Stimulated activated naive CD8-positive, alpha-beta T cell treated with anti-CD3 and anti-CD28 coated beads, Interleukin-15, amount 100 ng/mL, for 72 hours (primary cell): ENCODE measurements at regions not wholly inside any gene's neighbourhood (a gene's known extent, or its start where the extent isn't known, plus 50 kb on each side); places are given as distances from the start of the nearest gene placed in this dataset.

Experiments
- ATAC-seq: fragments of 150-1000 bp; cut with Tn5 transposase; 2 replicates; pipeline ENCODE4 v1.10.0; 2021; ENCODE audit warnings: mild to moderate bottlenecking, moderate library complexity
- DNase-seq, 2 donors: peaks; one replicate each; pipeline ENCODE4 v3.0.0; 2021 to 2022
- H3K27ac Mint-ChIP-seq, 2 donors: one replicate each; pipeline ENCODE4 v1.8.0; 2022; ENCODE audit warnings: mild to moderate bottlenecking in 2 of 2, mixed read lengths in 2 of 2, moderate library complexity in 2 of 2
- H3K27me3 Mint-ChIP-seq: one replicate; pipeline ENCODE4 v1.8.0; 2022; ENCODE audit warnings: mixed read lengths
- H3K4me1 Mint-ChIP-seq: one replicate; pipeline ENCODE4 v1.8.0; 2022; ENCODE audit warnings: mild to moderate bottlenecking, mixed read lengths
- H3K4me3 Mint-ChIP-seq, 2 donors: one replicate each; pipeline ENCODE4 v1.8.0; 2022; ENCODE audit warnings: mild to moderate bottlenecking in 2 of 2, mixed read lengths in 2 of 2, moderate library complexity in 1 of 2
- H3K9me3 Mint-ChIP-seq, 2 donors: one replicate each; pipeline ENCODE4 v1.8.0; 2022; ENCODE audit warnings: mixed read lengths in 2 of 2

- DNase-seq (peak; percentile 34 to 40), ATAC-seq (peak; percentile 62)
- Mint-ChIP-seq H3K27ac (no peak overlapping the region), H3K4me1 (no peaks in the 10 kb centered on the region), H3K9me3 (no peaks in the 10 kb centered on the region), H3K4me3 (no peak overlapping the region), H3K27me3 (peaks cover 25% of the 10 kb centered on the region)
Observed at GRCh38 chr1:209435654-209436566, 147.6 kb upstream of the CAMK1G start.

GRCh38 chr1:209439828-209440227 is 143.7 kb upstream of the CAMK1G start:
- ATAC-seq: no peak
- DNase-seq: no peak
- Mint-ChIP-seq H3K4me3 (no peak overlapping the region), H3K27ac (no peak overlapping the region), H3K27me3 (peaks cover 15% of the 10 kb centered on the region), H3K9me3 (no peaks in the 10 kb centered on the region), H3K4me1 (no peaks in the 10 kb centered on the region)

- no peak for DNase-seq
- Mint-ChIP-seq H3K27ac (no peak overlapping the region), H3K9me3 (no peaks in the 10 kb centered on the region), H3K4me3 (no peak overlapping the region), H3K4me1 (no peaks in the 10 kb centered on the region), H3K27me3 (peaks cover 7% of the 10 kb centered on the region)
- ATAC-seq: no peak
Observed at GRCh38 chr1:209443361-209443931, 140.1 kb upstream of the CAMK1G start.

GRCh38 chr1:209443975-209444651 is 139.4 kb upstream of the CAMK1G start:
- no peak overlapping the region for H3K4me3 Mint-ChIP-seq
- ATAC-seq (no peak), DNase-seq (no peak)
- H3K9me3 Mint-ChIP-seq: no peaks in the 10 kb centered on the region
- H3K27me3 Mint-ChIP-seq: peaks cover 7% of the 10 kb centered on the region
- H3K27ac Mint-ChIP-seq: no peak overlapping the region
- H3K4me1 Mint-ChIP-seq: no peaks in the 10 kb centered on the region

- Mint-ChIP-seq H3K4me3 (no peak overlapping the region), H3K4me1 (no peaks in the 10 kb centered on the region), H3K9me3 (no peaks in the 10 kb centered on the region), H3K27me3 (peaks cover 7% of the 10 kb centered on the region), H3K27ac (no peak overlapping the region)
- DNase-seq: no peak
- no peak for ATAC-seq
Observed at GRCh38 chr1:209444961-209445360, 138.6 kb upstream of the CAMK1G start.

- Mint-ChIP-seq H3K4me3 (no peak overlapping the region), H3K9me3 (no peaks in the 10 kb centered on the region), H3K27me3 (peaks cover 7% of the 10 kb centered on the region), H3K27ac (no peak overlapping the region), H3K4me1 (no peaks in the 10 kb centered on the region)
- DNase-seq (no peak), ATAC-seq (no peak)
Observed at GRCh38 chr1:209445576-209445975, 137.9 kb upstream of the CAMK1G start.

GRCh38 chr1:209446356-209446755 is 137.2 kb upstream of the CAMK1G start:
- H3K27ac Mint-ChIP-seq: no peak overlapping the region
- no peaks in the 10 kb centered on the region for H3K4me1 Mint-ChIP-seq
- H3K27me3 Mint-ChIP-seq: peaks cover 7% of the 10 kb centered on the region
- no peaks in the 10 kb centered on the region for H3K9me3 Mint-ChIP-seq
- ATAC-seq (no peak), DNase-seq (no peak)
- no peak overlapping the region for H3K4me3 Mint-ChIP-seq

GRCh38 chr1:209454340-209454994 is 129.0 kb upstream of the CAMK1G start:
- ATAC-seq: no peak
- Mint-ChIP-seq H3K4me1 (no peaks in the 10 kb centered on the region), H3K9me3 (no peaks in the 10 kb centered on the region), H3K4me3 (no peak overlapping the region), H3K27ac (no peak overlapping the region), H3K27me3 (peaks cover 20% of the 10 kb centered on the region)
- no peak for DNase-seq

- peaks cover 20% of the 10 kb centered on the region for H3K27me3 Mint-ChIP-seq
- no peak for DNase-seq
Observed at GRCh38 chr1:209455145-209455544, 128.4 kb upstream of the CAMK1G start.

GRCh38 chr1:209455661-209456358 is 127.7 kb upstream of the CAMK1G start:
- no peak for ATAC-seq
- Mint-ChIP-seq H3K4me1 (no peaks in the 10 kb centered on the region), H3K27ac (no peak overlapping the region), H3K27me3 (peaks cover 20% of the 10 kb centered on the region), H3K9me3 (no peaks in the 10 kb centered on the region), H3K4me3 (no peak overlapping the region)
- DNase-seq: no peak

More at GRCh38 chr1:209455145-209455544, 128.4 kb upstream of the CAMK1G start:
- H3K9me3 Mint-ChIP-seq: no peaks in the 10 kb centered on the region
- no peak overlapping the region for H3K27ac Mint-ChIP-seq
- H3K4me3 Mint-ChIP-seq: no peak overlapping the region
- no peaks in the 10 kb centered on the region for H3K4me1 Mint-ChIP-seq
- no peak for ATAC-seq

GRCh38 chr1:209456878-209457277 is 126.6 kb upstream of the CAMK1G start:
- H3K4me3 Mint-ChIP-seq: no peak overlapping the region
- H3K9me3 Mint-ChIP-seq: peaks cover 0 to 6% of the 10 kb centered on the region in 2 donors
- ATAC-seq: no peak
- DNase-seq: no peak
- no peak overlapping the region for H3K27ac Mint-ChIP-seq
- peaks cover 20% of the 10 kb centered on the region for H3K27me3 Mint-ChIP-seq
- no peaks in the 10 kb centered on the region for H3K4me1 Mint-ChIP-seq

GRCh38 chr1:209457401-209458125 is 126.0 kb upstream of the CAMK1G start:
- no peak for ATAC-seq

GRCh38 chr1:209458921-209459320 is 124.6 kb upstream of the CAMK1G start:
- H3K27ac Mint-ChIP-seq: no peak overlapping the region
- H3K27me3 Mint-ChIP-seq: peaks cover 15% of the 10 kb centered on the region
- peaks cover 0 to 6% of the 10 kb centered on the region in 2 donors for H3K9me3 Mint-ChIP-seq
- no peak for ATAC-seq
- H3K4me1 Mint-ChIP-seq: no peaks in the 10 kb centered on the region
- DNase-seq: no peak
- no peak overlapping the region for H3K4me3 Mint-ChIP-seq

More at GRCh38 chr1:209457401-209458125, 126.0 kb upstream of the CAMK1G start:
- Mint-ChIP-seq H3K9me3 (peaks cover 0 to 6% of the 10 kb centered on the region in 2 donors), H3K27ac (no peak overlapping the region), H3K4me3 (no peak overlapping the region), H3K27me3 (peaks cover 20% of the 10 kb centered on the region), H3K4me1 (no peaks in the 10 kb centered on the region)
- no peak for DNase-seq

- H3K4me1 Mint-ChIP-seq: no peaks in the 10 kb centered on the region
- H3K27me3 Mint-ChIP-seq: peaks cover 22% of the 10 kb centered on the region
- ATAC-seq: no peak
- no peak for DNase-seq
- no peak overlapping the region for H3K4me3 Mint-ChIP-seq
- no peak overlapping the region for H3K27ac Mint-ChIP-seq
- H3K9me3 Mint-ChIP-seq: peaks cover 0 to 6% of the 10 kb centered on the region in 2 donors
Observed at GRCh38 chr1:209461168-209461567, 122.3 kb upstream of the CAMK1G start.
